Caki2 (cell line): ENCODE measurements at regions not wholly inside any gene's neighbourhood (a gene's known extent, or its start where the extent isn't known, plus 50 kb on each side); places are given as distances from the start of the nearest gene placed in this dataset.
"Not testable (repeated sequence)": the region's sequence is repeated elsewhere in the genome, so short reads cannot be mapped to it uniquely, and the experiment has no call there.

Experiments used
- DNase-seq: peaks from one replicate; pipeline ENCODE4 v3.0.0-alpha.2; 2015; ENCODE audit warnings: low read depth
- in situ Hi-C: cut with HindIII; loops from 2 replicates; pipeline ENCODE4 v1.10.0; 2016; ENCODE audit warnings: low sequenced_read_pairs, low pct_unique_long_range_greater_than_20kb, mixed read lengths

GRCh38 chr14:58772794-58773620, 135.2 kb downstream of the DACT1 start:
- DNase-seq, result peak; percentile 47

DNA sequence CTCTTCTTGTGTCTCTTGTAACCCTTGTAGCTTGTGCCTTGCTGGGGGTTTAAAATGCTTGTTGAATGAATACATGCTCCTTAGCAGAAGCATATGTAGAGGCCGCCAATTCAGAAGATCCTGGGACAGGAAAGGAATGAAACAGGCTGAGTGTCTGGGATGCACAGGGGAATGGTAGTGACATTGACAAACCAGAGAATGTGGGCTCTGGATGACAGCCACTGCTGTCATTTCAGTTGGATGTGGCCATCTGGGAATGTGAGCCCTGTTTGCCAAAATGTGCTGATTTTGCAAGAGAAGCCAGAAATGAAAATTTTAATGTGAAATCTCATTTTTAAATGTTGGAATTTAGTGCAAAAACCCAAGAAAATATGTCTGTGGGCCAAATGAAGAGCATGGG, 136.8 kb downstream of the DACT1 start:
- in situ Hi-C loops, result no loop called here
- no peak for DNase-seq

More at GRCh38 chr14:58772794-58773620, 135.2 kb downstream of the DACT1 start:
- in situ Hi-C loops, result no loop called here

DNA sequence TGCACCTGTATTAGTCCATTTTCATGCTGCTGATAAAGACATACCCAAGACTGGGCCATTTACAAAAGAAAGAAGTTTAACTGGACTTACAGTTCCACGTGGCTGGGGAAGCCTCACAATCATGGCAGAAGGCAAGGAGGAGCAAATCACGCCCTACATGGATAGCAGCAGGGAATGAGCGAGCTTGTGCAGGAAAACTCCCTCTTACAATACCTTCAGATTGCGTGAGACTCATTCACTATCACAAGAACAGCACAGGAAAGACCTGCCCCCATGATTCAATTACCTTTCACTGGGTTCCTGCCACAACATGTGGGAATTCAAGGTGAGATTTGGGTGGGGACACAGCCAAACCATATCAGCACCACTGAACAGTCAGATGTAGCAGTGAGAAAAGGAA, 137.4 kb downstream of the DACT1 start:
- in situ Hi-C loops, DNase-seq: not testable (repeated sequence)

DNA sequence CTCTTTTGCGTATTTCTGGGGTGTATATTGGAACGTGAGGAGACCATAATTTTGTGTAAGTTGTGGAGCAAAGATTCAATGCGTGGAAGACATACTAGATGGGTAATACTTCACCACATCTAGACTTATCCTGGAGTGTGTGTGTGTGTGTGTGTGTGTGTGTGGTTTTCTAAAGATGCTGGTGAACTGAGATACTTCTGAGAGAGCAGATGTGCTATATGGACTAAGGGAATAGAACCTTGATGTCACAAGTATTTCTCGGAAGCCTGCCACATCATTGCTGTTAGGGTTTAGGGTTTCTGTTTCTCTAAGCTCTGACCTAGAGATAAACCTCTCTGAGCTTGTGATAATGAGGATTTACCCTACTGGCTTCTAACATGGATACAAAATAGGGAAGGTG, 138.8 kb downstream of the DACT1 start:
- DNase-seq, result no peak
- in situ Hi-C loops, result no loop called here

DNA sequence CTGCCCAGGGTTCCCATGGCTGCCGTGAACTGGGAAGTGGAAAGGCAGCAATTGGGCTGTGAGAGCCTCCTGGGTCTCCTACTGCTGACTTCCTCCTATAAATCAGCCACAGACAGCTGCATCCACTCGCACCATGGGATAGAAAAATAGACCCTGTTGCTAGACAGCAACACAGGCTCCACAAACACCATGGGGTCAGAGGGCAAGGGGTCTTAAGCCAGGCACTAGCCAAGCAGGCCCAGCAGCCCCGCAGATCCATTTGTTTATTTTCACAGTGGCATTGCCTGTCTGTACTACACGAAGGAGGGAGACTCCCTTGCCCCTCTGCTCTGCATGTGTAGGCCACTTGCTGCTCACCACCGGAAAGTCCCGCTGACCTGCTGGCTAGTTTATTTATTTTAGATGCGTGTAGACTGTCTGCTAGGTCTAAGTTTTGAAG, 139.8 kb downstream of the DACT1 start:
- DNase-seq, result peak; percentile 64
- in situ Hi-C loops, result no loop called here

GRCh38 chr14:58778202-58778601, 140.4 kb downstream of the DACT1 start:
- in situ Hi-C loops, result no loop called here
- DNase-seq, result no peak

- in situ Hi-C loops, result no loop called here
- DNase-seq, result no peak
Observed at GRCh38 chr14:58779376-58779775, 141.6 kb downstream of the DACT1 start.

DNA sequence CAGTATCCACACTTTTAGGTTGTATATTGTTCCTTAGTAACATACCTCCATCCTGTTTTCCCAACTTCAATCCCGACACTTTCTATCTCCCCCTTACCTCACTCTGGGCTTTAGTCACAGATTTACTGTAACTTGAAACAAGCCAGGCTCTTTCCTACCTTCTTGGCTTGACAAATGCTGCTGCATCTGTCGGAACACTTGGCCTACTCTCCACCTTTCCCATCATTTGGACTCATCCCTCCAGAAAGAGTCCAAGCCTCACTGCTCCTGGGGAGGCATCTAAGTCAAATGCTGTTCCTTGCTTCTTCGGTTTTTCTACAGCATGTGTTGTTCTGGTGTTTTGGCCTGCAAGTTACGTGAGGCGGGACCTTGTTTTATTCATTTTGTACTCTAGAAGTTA, 142.4 kb downstream of the DACT1 start:
- in situ Hi-C loops, result no loop called here
- DNase-seq, result no peak

GRCh38 chr14:58780605-58781004, 142.8 kb downstream of the DACT1 start:
- in situ Hi-C loops, result no loop called here
- DNase-seq, result no peak

GRCh38 chr14:58782011-58782410, 144.2 kb downstream of the DACT1 start:
- in situ Hi-C loops, result no loop called here
- DNase-seq, result no peak

GRCh38 chr14:58783792-58784511, 146.2 kb downstream of the DACT1 start:
- in situ Hi-C loops, result no loop called here
- no peak for DNase-seq

- DNase-seq, result no peak
- in situ Hi-C loops, result no loop called here
Observed at GRCh38 chr14:58784931-58785330, 147.2 kb downstream of the DACT1 start.

GRCh38 chr14:58785701-58786100, 147.9 kb downstream of the DACT1 start:
- in situ Hi-C loops, result no loop called here
- no peak for DNase-seq

GRCh38 chr14:58787592-58787991, 149.8 kb downstream of the DACT1 start:
- DNase-seq, result no peak
- in situ Hi-C loops, result no loop called here

DNA sequence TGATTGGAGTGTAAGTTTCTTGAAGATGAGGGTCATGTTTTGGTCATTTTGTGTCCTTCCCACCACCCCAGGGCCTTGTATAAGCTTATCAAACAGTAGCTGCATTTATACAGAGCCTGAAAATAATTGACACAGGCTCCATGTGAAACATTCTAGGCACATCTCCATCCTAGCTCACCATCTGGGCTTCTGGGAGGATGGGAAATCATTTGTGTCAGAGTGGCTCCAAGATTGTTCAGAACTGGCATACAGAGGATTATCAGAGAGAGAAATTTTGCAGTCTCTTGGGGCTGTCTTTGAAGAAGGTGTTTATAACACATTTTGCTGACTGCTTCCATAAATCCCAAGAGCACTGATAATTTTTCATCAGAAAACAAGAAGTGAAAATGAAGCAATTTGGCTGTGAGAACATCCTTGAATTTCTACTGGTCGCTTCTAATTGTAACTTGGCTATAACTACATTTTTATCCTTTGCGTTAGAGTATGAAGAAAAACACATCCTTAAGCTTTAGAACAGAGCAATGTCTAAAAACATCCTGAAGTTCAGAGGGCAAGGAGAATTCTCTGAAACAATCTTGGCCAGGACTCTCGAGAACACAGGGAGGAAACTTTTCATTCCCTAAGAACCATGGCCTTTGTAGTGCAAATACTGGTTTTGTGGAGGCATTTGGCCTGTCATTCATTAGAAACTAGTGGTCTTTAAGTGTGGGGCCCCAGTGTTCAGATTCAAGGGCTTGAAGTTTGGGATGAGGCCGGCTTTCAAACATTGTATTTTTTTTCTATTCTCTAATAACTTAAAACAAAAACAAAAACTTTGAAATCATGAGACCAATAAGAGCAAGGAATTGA, 151.1 kb downstream of the DACT1 start:
- DNase-seq, result no peak
- in situ Hi-C loops, result no loop called here

- in situ Hi-C loops, result no loop called here
- DNase-seq, result no peak
Observed at GRCh38 chr14:58789736-58790135, 152.0 kb downstream of the DACT1 start.

DNA sequence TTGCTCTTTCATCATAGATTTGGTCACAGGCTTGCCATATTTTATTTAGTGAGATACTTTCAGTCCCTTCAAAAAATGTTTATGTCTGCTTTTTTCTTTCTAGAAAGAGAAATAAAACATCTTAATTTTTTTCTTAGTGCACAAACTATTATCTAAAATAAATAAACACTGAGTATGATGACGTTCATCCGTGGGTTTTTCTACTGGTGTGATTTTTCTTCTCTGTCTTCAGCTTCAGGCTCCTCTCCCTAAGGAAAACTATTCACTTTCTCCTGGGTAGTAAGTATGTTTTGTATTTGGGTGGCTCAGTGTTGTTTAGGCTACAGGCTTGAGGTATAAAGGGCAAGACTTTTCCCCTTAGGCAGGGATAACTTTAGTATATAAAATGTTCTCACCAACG, 154.7 kb downstream of the DACT1 start:
- in situ Hi-C loops, result no loop called here
- DNase-seq, result no peak

GRCh38 chr14:58793131-58793740, 155.5 kb downstream of the DACT1 start:
- DNase-seq, result no peak
- in situ Hi-C loops, result no loop called here
